HK-2 (cell line): ENCODE measurements at regions not wholly inside any gene's neighbourhood (a gene's known extent, or its start where the extent isn't known, plus 50 kb on each side); places are given as distances from the start of the nearest gene placed in this dataset.

ENCODE experiments used
- DNase-seq: peaks from one replicate; pipeline ENCODE4 v3.0.0-alpha.2; 2018; ENCODE audit not compliant: unreplicated experiment

DNA sequence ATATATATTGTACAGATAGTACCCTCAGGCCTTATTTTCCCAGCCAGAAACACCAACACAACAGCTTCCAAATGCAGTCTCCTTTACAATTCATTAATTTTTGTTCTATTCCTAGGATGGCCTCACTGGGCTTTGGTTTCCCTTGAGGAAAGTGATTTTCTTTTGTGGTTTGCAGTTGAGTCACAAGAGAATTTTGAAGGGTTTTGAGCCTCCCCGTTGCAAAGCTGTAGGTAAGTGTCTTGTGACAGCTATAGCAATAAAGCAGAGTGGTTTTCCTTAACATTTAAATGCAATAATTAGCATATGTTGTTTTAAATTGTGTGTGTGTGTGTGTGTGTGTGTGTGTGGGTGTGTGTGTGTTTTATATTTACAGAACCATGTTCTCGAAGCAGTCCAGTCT lies 54.1 kb upstream of the WDR17 start:
- DNase-seq = no peak

DNA sequence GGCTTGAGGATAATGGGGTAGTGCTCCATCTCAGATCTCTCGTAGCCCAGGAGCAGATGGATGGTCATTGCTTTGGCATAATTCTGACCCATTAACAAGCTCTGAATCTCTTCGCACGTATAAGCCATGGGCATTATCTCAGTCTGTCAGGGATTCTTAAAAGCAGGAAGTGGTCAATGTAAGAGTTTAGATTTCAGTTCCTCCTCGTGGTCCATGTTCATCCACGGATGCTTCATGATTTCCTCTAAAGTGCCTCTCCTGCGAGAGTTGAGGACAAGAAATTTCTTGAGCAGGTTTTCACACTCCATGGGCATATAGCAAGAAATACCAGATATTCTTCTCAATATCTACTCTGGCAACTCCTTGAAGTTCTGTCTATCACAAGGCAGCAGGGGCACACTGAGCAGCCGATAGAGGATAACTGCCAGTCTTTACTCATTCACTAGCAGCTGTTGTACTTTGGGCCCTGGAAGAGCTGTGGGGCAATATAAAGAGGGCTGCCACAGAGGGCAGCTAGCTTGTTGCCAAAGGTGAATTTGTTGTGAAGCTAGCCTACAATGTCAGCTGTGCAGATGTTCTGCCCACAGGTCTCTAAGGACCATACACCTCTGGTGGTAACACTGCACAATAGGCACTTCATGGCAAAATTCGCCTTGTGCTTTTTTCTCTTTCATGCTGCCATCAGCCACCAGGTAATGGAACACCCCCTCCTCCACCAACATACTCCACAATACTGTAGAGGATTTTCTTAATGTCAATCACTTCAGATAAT lies 52.0 kb upstream of the WDR17 start:
- no peak for DNase-seq

DNA sequence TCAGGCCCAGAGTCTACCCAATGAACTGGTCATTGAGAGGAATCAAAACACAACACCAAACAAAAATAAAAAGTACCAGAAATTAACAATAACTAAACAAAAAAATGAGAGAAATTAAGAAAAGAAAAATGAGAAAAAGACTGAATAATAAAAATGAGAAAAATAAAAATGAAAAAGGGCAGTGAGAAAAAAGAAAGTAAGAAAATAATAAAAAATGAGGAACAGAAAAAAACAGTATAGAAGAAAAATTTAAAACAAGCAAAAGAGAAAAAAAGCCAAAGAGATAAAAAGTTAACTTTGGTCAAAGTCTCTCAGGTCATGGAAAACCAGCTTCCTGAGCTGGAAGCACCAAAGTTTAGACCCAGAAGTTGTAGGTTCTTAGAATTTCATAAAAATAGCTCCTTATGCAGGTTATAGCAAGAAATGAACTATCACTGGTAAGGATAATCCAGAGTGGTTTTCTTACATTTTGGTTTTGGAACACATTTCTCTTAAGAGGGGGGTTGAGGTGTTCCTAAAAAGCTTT lies 51.0 kb upstream of the WDR17 start:
- no peak for DNase-seq
